WTC11 (cell line): ENCODE measurements at regions not wholly inside any gene's neighbourhood (a gene's known extent, or its start where the extent isn't known, plus 50 kb on each side); places are given as distances from the start of the nearest gene placed in this dataset.
"Not testable (repeated sequence)": the region's sequence is repeated elsewhere in the genome, so short reads cannot be mapped to it uniquely, and the experiment has no call there.

Experiments
- ATAC-seq: fragments of 200-7000 bp; cut with Tn5 transposase; 2 replicates; pipeline ENCODE4 v1.10.0; 2021; ENCODE audit warnings: mild to moderate bottlenecking, moderate library complexity
- CTCF ChIA-PET: fragments of 300-600 bp; sonication (Branson Sonifier 250); formaldehyde crosslinking; loops from one replicate; lab custom pipeline; 2021; ENCODE audit warnings: antibody characterized with exemption; lab: Charles Lee
- POLR2A ChIA-PET: fragments of 350-600 bp; sonication (Branson Sonifier 250); formaldehyde crosslinking; loops from one replicate; lab custom pipeline; 2021; ENCODE audit warnings: antibody characterized with exemption; lab: Charles Lee
- DNase-seq: peaks from one replicate; pipeline ENCODE4 v3.0.0; 2021; ENCODE audit warnings: low spot score
- H3K27ac Mint-ChIP-seq: 2 replicates; pipeline ENCODE4 v1.8.0; 2021; ENCODE audit warnings: mixed read lengths
- H3K27me3 Mint-ChIP-seq: 2 replicates; pipeline ENCODE4 v1.8.0; 2021; ENCODE audit warnings: low read depth, mild to moderate bottlenecking, moderate library complexity, mixed read lengths
- H3K36me3 Mint-ChIP-seq: 2 replicates; pipeline ENCODE4 v1.8.0; 2021; ENCODE audit warnings: mixed read lengths
- H3K4me1 Mint-ChIP-seq: 2 replicates; pipeline ENCODE4 v1.8.0; 2022; ENCODE audit warnings: mixed read lengths
- H3K4me3 Mint-ChIP-seq: 2 replicates; pipeline ENCODE4 v1.8.0; 2021; ENCODE audit warnings: mild to moderate bottlenecking, moderate library complexity, mixed read lengths
- H3K9me3 Mint-ChIP-seq: 2 replicates; pipeline ENCODE4 v1.8.0; 2021; ENCODE audit warnings: mixed read lengths
- CREM ChIP-seq: sonication (generic); formaldehyde crosslinking; IDR thresholded peaks from 2 replicates; pipeline ENCODE4 v1.8.1; 2022; ENCODE audit warnings: mild to moderate bottlenecking, missing genetic modification reagents, moderate library complexity
- CTCF ChIP-seq: fragments of 200-600 bp; IDR thresholded peaks from 2 replicates; pipeline ENCODE4 v1.8.0; 2022; ENCODE audit warnings: antibody characterized with exemption
- E2F5 ChIP-seq: sonication (generic); formaldehyde crosslinking; IDR thresholded peaks from 2 replicates; pipeline ENCODE4 v1.8.1; 2022; ENCODE audit warnings: mild to moderate bottlenecking, moderate library complexity, missing genetic modification reagents
- ELF4 ChIP-seq: sonication (generic); formaldehyde crosslinking; IDR thresholded peaks from 2 replicates; pipeline ENCODE4 v1.8.1; 2022; ENCODE audit warnings: low read depth, mild to moderate bottlenecking, moderate library complexity, missing genetic modification reagents
- ESRRA ChIP-seq: sonication (generic); formaldehyde crosslinking; IDR thresholded peaks from 2 replicates; pipeline ENCODE4 v1.8.1; 2022; ENCODE audit warnings: mild to moderate bottlenecking, missing genetic modification reagents, borderline replicate concordance
- FOXP1 ChIP-seq: sonication (generic); formaldehyde crosslinking; IDR thresholded peaks from 2 replicates; pipeline ENCODE4 v1.8.0; 2022; ENCODE audit warnings: missing genetic modification reagents, mild to moderate bottlenecking, moderate library complexity, borderline replicate concordance
- JAZF1 ChIP-seq: fragments of 250-450 bp; sonication (Bioruptor Pico); IDR thresholded peaks from 2 replicates; pipeline ENCODE4 v1.9.0; 2021; ENCODE audit warnings: moderate library complexity, mild to moderate bottlenecking, inconsistent platforms
- KAT7 ChIP-seq: sonication (generic); formaldehyde crosslinking; IDR thresholded peaks from 2 replicates; pipeline ENCODE4 v1.8.1; 2023; ENCODE audit warnings: missing genetic modification reagents, mild to moderate bottlenecking, borderline replicate concordance
- MXD4 ChIP-seq: fragments of 250-450 bp; sonication (Bioruptor Pico); IDR thresholded peaks from 2 replicates; pipeline ENCODE4 v1.8.0; 2021; ENCODE audit warnings: mild to moderate bottlenecking, moderate library complexity, borderline replicate concordance
- NFE2L1 ChIP-seq: sonication (generic); formaldehyde crosslinking; IDR thresholded peaks from 2 replicates; pipeline ENCODE4 v1.8.1; 2023; ENCODE audit warnings: missing genetic modification reagents
- NR2C2 ChIP-seq: sonication (generic); formaldehyde crosslinking; IDR thresholded peaks from 2 replicates; pipeline ENCODE4 v1.8.0; 2022; ENCODE audit warnings: mild to moderate bottlenecking, missing genetic modification reagents
- TP53 ChIP-seq: sonication (generic); formaldehyde crosslinking; IDR thresholded peaks from 2 replicates; pipeline ENCODE4 v1.8.1; 2023; ENCODE audit warnings: mild to moderate bottlenecking, missing genetic modification reagents
- ZBTB21 ChIP-seq: sonication (generic); formaldehyde crosslinking; IDR thresholded peaks from 2 replicates; pipeline ENCODE4 v1.8.1; 2023; ENCODE audit warnings: mild to moderate bottlenecking, missing genetic modification reagents, borderline replicate concordance
- ZNF232 ChIP-seq: sonication (generic); formaldehyde crosslinking; IDR thresholded peaks from 2 replicates; pipeline ENCODE4 v1.8.0; 2022; ENCODE audit warnings: mild to moderate bottlenecking, missing genetic modification reagents
- ZSCAN18 ChIP-seq: fragments of 250-450 bp; sonication (Bioruptor Pico); IDR thresholded peaks from 2 replicates; pipeline ENCODE4 v2.1.2; 2022; ENCODE audit warnings: mild to moderate bottlenecking, moderate library complexity
- TF ChIP-seq, protein P1 (sequence below): sonication (generic); formaldehyde crosslinking; IDR thresholded peaks from 2 replicates; pipeline ENCODE4 v1.8.1; 2023; ENCODE audit warnings: mild to moderate bottlenecking, missing genetic modification reagents, moderate library complexity
- TF ChIP-seq, protein P2 (sequence below): sonication (generic); formaldehyde crosslinking; IDR thresholded peaks from 2 replicates; pipeline ENCODE4 v1.8.1; 2023; ENCODE audit warnings: mild to moderate bottlenecking, missing genetic modification reagents
- TF ChIP-seq, protein P3 (sequence below): sonication (generic); formaldehyde crosslinking; IDR thresholded peaks from 2 replicates; pipeline ENCODE4 v1.8.0; 2022; ENCODE audit warnings: mild to moderate bottlenecking, missing genetic modification reagents

GRCh38 chr3:82165266-82165665 is 403.8 kb upstream of the GBE1 start (continued):
- TF ChIP-seq, protein P1, sequence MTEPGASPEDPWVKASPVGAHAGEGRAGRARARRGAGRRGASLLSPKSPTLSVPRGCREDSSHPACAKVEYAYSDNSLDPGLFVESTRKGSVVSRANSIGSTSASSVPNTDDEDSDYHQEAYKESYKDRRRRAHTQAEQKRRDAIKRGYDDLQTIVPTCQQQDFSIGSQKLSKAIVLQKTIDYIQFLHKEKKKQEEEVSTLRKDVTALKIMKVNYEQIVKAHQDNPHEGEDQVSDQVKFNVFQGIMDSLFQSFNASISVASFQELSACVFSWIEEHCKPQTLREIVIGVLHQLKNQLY (CRISPR knock-in tag) = no peak
- TF ChIP-seq, protein P2, sequence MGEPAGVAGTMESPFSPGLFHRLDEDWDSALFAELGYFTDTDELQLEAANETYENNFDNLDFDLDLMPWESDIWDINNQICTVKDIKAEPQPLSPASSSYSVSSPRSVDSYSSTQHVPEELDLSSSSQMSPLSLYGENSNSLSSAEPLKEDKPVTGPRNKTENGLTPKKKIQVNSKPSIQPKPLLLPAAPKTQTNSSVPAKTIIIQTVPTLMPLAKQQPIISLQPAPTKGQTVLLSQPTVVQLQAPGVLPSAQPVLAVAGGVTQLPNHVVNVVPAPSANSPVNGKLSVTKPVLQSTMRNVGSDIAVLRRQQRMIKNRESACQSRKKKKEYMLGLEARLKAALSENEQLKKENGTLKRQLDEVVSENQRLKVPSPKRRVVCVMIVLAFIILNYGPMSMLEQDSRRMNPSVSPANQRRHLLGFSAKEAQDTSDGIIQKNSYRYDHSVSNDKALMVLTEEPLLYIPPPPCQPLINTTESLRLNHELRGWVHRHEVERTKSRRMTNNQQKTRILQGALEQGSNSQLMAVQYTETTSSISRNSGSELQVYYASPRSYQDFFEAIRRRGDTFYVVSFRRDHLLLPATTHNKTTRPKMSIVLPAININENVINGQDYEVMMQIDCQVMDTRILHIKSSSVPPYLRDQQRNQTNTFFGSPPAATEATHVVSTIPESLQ (CRISPR knock-in tag) = no peak
- TF ChIP-seq ELF4 (CRISPR knock-in tag) (no peak), TP53 (CRISPR knock-in tag) (no peak), JAZF1 (no peak)

- TF ChIP-seq E2F5 (CRISPR knock-in tag) (no peak), CTCF (0 out of 2 replicates have a peak, but pooled peaks have one; percentile 15)
- TF ChIP-seq, all 79 proteins: peak for 1
- no peaks in the 10 kb centered on the region for H3K4me1 Mint-ChIP-seq
- H3K36me3 Mint-ChIP-seq = peaks cover 2% of the 10 kb centered on the region; the same call in 1 of the 2 replicates
- peaks cover 5% of the 10 kb centered on the region for H3K9me3 Mint-ChIP-seq
- DNase-seq (no peak), ATAC-seq (no peak; the same call in 1 of the 2 replicates)
- POLR2A ChIA-PET = no interaction called here
- CTCF ChIA-PET = interaction anchor here (0.6 to 1.0 kb wide), 2 partner anchors 9 to 165 kb away, joined by 3 to 4 read pairs; no protein-coding TSS in a partner anchor
- no peaks in the 10 kb centered on the region for H3K27me3 Mint-ChIP-seq
- no peak overlapping the region for H3K4me3 Mint-ChIP-seq
- no peak overlapping the region for H3K27ac Mint-ChIP-seq
These were observed 402.6 kb upstream of the GBE1 start for GRCh38 chr3:82163907-82164520.

DNA sequence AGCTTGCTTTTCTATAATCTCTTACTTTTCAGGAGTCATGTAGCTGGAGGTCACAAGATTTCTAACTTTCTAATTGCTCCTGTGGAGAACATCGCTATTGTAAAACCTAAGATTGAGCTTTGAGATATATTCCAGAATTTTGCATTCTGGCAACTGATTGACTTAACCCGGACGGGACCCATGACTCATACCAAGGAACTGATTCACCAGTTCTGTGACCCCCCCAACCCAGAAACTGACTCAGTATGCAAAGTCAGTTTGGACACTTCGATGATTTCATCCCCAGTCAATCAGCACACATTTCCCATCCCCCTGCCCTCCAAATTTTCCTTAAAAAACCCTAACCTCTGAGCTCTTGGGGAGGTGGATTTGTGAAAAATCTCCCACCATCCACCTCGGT is 396.5 kb upstream of the GBE1 start:
- POLR2A ChIA-PET = no interaction called here
- Mint-ChIP-seq H3K4me3 (no peak overlapping the region), H3K27ac (no peak overlapping the region), H3K36me3 (peaks cover 9% of the 10 kb centered on the region), H3K4me1 (peaks cover 6% of the 10 kb centered on the region), H3K9me3 (peaks cover 16% of the 10 kb centered on the region), H3K27me3 (peaks cover 4% of the 10 kb centered on the region; the same call in 1 of the 2 replicates)
- TF ChIP-seq, protein P3, sequence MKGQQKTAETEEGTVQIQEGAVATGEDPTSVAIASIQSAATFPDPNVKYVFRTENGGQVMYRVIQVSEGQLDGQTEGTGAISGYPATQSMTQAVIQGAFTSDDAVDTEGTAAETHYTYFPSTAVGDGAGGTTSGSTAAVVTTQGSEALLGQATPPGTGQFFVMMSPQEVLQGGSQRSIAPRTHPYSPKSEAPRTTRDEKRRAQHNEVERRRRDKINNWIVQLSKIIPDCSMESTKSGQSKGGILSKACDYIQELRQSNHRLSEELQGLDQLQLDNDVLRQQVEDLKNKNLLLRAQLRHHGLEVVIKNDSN = no peak
- no peak for DNase-seq
- ATAC-seq = no peak
- CTCF ChIA-PET = no interaction called here

- H3K27me3 Mint-ChIP-seq, CTCF ChIA-PET, POLR2A ChIA-PET, H3K4me3 Mint-ChIP-seq, DNase-seq, ATAC-seq, H3K4me1 Mint-ChIP-seq, H3K36me3 Mint-ChIP-seq: not testable (repeated sequence)
- H3K9me3 Mint-ChIP-seq = peaks cover 15% of the 10 kb centered on the region
- peak overlapping the region; percentile 17; the same call in 1 of the 2 replicates for H3K27ac Mint-ChIP-seq
These were observed 392.4 kb upstream of the GBE1 start for GRCh38 chr3:82153892-82154291.

- Mint-ChIP-seq H3K27me3 (no peaks in the 10 kb centered on the region), H3K27ac (no peak overlapping the region), H3K4me3 (no peak overlapping the region), H3K9me3 (no peaks in the 10 kb centered on the region), H3K36me3 (no peaks in the 10 kb centered on the region), H3K4me1 (peaks cover 2% of the 10 kb centered on the region; the same call in 1 of the 2 replicates)
- CTCF ChIA-PET = no interaction called here
- ATAC-seq = peak; percentile 77
- no peak for DNase-seq
- POLR2A ChIA-PET = no interaction called here
- no peak for TF ChIP-seq FOXP1 (CRISPR knock-in tag)
- no peak for TF ChIP-seq MXD4
- no peak for TF ChIP-seq KAT7 (CRISPR knock-in tag)
- no peak for TF ChIP-seq ZSCAN18 (CRISPR knock-in tag)
- TF ChIP-seq ZNF232 (CRISPR knock-in tag) = no peak
- TF ChIP-seq CREM (CRISPR knock-in tag) = no peak
- TF ChIP-seq NR2C2 (CRISPR knock-in tag) = no peak
- no peak for TF ChIP-seq ESRRA (CRISPR knock-in tag)
- TF ChIP-seq NFE2L1 (CRISPR knock-in tag) = no peak
- TF ChIP-seq ZBTB21 (CRISPR knock-in tag) = no peak
These were observed 384.3 kb upstream of the GBE1 start for GRCh38 chr3:82145742-82146141.
